Pancreas (tissue), 10 donors: ENCODE measurements at regions not wholly inside any gene's neighbourhood (a gene's known extent, or its start where the extent isn't known, plus 50 kb on each side); places are given as distances from the start of the nearest gene placed in this dataset.

ENCODE experiments used
- ATAC-seq, 4 donors: fragments of 200-7000 bp; cut with Tn5 transposase; one replicate each; pipeline versions ENCODE4 v1.8.0 to v1.9.1; 2020; ENCODE audit warnings: mild to moderate bottlenecking in 4 of 4, moderate library complexity in 4 of 4
- DNase-seq, 6 donors: peaks; one replicate each; pipeline ENCODE4 v3.0.0-alpha.2; 2020
- FAIRE-seq: peaks from 2 replicates; lab custom pipeline; 2012; peaks lifted over from hg19 to GRCh38; lab: Jason Lieb, UNC
- H3K27ac ChIP-seq, 4 donors: fragments of 200-600 bp; sonication (generic); 1 replicate in 3 of 4; 2 replicates in 1 of 4; pipeline versions ENCODE4 v1.5.0 to v1.8.0; 2020
- H3K27me3 ChIP-seq, 4 donors: fragments of 200-600 bp; one replicate each; pipeline ENCODE4 v1.8.0; 2021
- H3K36me3 ChIP-seq, 3 donors: fragments of 200-600 bp; sonication (generic) in 1 of 3; one replicate each; pipeline versions ENCODE4 v1.5.0 to v1.8.0; 2020 to 2021
- H3K4me1 ChIP-seq, 3 donors: fragments of 200-600 bp; one replicate each; pipeline ENCODE4 v1.8.0; 2021
- H3K4me3 ChIP-seq, 4 donors: fragments of 200-600 bp; sonication (generic) in 2 of 4; one replicate each; pipeline versions ENCODE4 v1.5.0 to v1.8.0; 2020 to 2021
- H3K9me3 ChIP-seq, 4 donors: fragments of 200-600 bp; one replicate each; pipeline ENCODE4 v1.8.0; 2021
- CTCF ChIP-seq, 4 donors: fragments of 200-600 bp; sonication (generic) in 3 of 4; IDR thresholded peaks; one replicate each; pipeline versions ENCODE4 v1.5.0 to v1.8.0; 2021; ENCODE audit warnings: antibody characterized with exemption in 4 of 4
- WGBS, 2 donors: extraction: QIAGEN DNeasy Blood & Tissue Kit; methylation state at CpG; one replicate each; pipeline ENCODE4 v1.1.7; 2013; 5-methylcytosine and 5-hydroxymethylcytosine counted together
- intact Hi-C, 3 donors: fragments of 100-400 bp; cut with DNase I; formaldehyde crosslinking; loops; one replicate each; pipeline versions ENCODE4 v1.11.1 to v1.14.2; 2022
- donor health status: healthy with polysubstance abuse.
- donor health status: DM: no; HTN: no; CAD: no; lungs with moderate emphysema.
- donor health status: DM: no; HTN: no; CAD: no.
- donor health status: control.
- donor health status: control.
- donor health status: Bipolar disorder and iron deficiency.
- donor health status: DM: yes; HTN: yes; CAD: no.
- donor health status: DM: no; HTN: no; CAD: no.
- donor health status: DM: no; HTN: no; CAD: no.
- donor health status: DM: yes; HTN: yes; CAD: no.

GRCh38 chr14:101372894-101373620, 188.2 kb upstream of the DIO3 start:
- H3K27ac ChIP-seq = no peak overlapping the region
- FAIRE-seq (no peak), ATAC-seq (no peak), DNase-seq (no peak)
- TF ChIP-seq CTCF (IDR thresholded peaks at IDR 0.05) = no peak
- no peaks in the 10 kb centered on the region for H3K9me3 ChIP-seq
- H3K27me3 ChIP-seq = no peaks in the 10 kb centered on the region
- no peak overlapping the region for H3K4me3 ChIP-seq
- H3K36me3 ChIP-seq = no peaks in the 10 kb centered on the region
- 79 to 81% methylated on average over 16 of the region's 16 CpGs for WGBS, 2 donors
- no peaks in the 10 kb centered on the region for H3K4me1 ChIP-seq
- intact Hi-C loops = no loop called here

- Histone ChIP-seq H3K27ac (no peak overlapping the region), H3K9me3 (no peaks in the 10 kb centered on the region), H3K4me3 (no peak overlapping the region), H3K4me1 (no peaks in the 10 kb centered on the region), H3K36me3 (no peaks in the 10 kb centered on the region), H3K27me3 (no peaks in the 10 kb centered on the region)
- intact Hi-C loops = no loop called here
- no peak for FAIRE-seq
- DNase-seq = no peak
- 81 to 85% methylated on average over 22 of the region's 22 CpGs for WGBS, 2 donors
- ATAC-seq = no peak
- TF ChIP-seq CTCF (IDR thresholded peaks at IDR 0.05) = no peak
These were observed 187.5 kb upstream of the DIO3 start for GRCh38 chr14:101373690-101374295.

GRCh38 chr14:101374373-101375338, 186.6 kb upstream of the DIO3 start:
- ATAC-seq (no peak), DNase-seq (no peak)

GRCh38 chr14:101377069-101377468, 184.2 kb upstream of the DIO3 start:
- intact Hi-C loops = no loop called here
- no peak for FAIRE-seq
- H3K9me3 ChIP-seq = no peaks in the 10 kb centered on the region
- H3K36me3 ChIP-seq = no peaks in the 10 kb centered on the region
- WGBS, 2 donors = 75 to 78% methylated on average over 5 of the region's 5 CpGs
- H3K27ac ChIP-seq = no peak overlapping the region
- H3K4me1 ChIP-seq = no peaks in the 10 kb centered on the region
- DNase-seq = no peak
- no peak for ATAC-seq
- no peak for TF ChIP-seq CTCF (IDR thresholded peaks at IDR 0.05)
- no peaks in the 10 kb centered on the region for H3K27me3 ChIP-seq
- no peak overlapping the region for H3K4me3 ChIP-seq

More at GRCh38 chr14:101374373-101375338, 186.6 kb upstream of the DIO3 start:
- Histone ChIP-seq H3K36me3 (no peaks in the 10 kb centered on the region), H3K4me1 (no peaks in the 10 kb centered on the region), H3K27ac (no peak overlapping the region), H3K27me3 (no peaks in the 10 kb centered on the region), H3K9me3 (no peaks in the 10 kb centered on the region), H3K4me3 (no peak overlapping the region)
- FAIRE-seq = no peak
- intact Hi-C loops = no loop called here
- 77 to 85% methylated on average over 19 of the region's 19 CpGs for WGBS, 2 donors
- TF ChIP-seq CTCF (IDR thresholded peaks at IDR 0.05) = no peak
